GM19324 (cell line): ENCODE measurements at regions not wholly inside any gene's neighbourhood (a gene's known extent, or its start where the extent isn't known, plus 50 kb on each side); places are given as distances from the start of the nearest gene placed in this dataset.

Experiments
- ATAC-seq: cut with Tn5 transposase; IDR thresholded peaks from one replicate; pipeline ENCODE4 v1.9.1; 2021; ENCODE audit warnings: mild to moderate bottlenecking, moderate library complexity; ENCODE audit not compliant: unreplicated experiment, low FRiP score

DNA sequence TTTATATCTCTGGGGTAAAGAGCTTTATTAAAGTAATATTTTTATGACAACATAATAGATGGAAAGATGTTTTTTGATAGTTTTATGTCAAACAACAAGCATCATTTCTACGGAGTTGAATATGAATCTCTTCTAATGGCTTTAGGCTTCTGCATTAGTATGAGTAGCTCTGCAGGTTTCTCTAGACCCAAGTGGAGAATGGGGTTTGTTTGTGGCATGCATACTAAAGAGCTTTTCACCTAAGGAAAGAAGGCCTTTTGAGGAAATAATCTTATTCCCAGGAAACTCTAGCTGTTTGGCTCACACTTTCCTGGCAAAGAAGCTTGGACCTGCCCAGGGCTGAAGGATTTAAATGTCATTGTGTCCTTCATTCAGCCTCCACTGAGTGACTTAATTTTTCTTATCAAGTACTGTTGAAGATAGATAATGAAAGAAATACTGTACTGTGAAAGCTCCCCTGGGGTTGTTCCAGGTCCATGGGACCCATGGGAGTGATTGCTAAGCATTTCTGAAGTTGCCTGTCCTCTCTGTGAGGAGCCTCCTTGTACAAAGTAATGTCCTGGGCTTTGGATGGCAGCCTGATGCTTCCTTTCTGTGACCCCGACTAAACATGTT is 469.3 kb downstream of the LRIG3 start:
- no peak for ATAC-seq

DNA sequence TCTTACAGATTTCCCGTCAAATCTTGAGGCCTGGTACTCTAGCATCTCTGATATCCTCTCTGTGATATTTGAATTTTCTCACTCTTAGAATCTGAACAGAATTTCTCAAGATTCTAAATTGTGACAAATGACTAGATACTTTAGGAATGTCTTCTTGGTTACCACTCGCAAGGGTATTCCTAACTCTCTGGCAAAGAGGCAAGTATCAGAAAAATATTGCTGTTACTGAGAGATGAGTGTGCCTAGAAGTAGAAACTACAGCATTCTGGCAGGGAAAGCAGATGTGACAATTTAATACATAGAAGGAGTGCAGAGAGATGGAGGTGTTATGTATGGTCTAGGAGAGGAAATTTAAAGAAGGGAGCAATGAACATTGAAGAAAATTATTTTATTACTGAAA is 467.8 kb downstream of the LRIG3 start:
- ATAC-seq: no peak

DNA sequence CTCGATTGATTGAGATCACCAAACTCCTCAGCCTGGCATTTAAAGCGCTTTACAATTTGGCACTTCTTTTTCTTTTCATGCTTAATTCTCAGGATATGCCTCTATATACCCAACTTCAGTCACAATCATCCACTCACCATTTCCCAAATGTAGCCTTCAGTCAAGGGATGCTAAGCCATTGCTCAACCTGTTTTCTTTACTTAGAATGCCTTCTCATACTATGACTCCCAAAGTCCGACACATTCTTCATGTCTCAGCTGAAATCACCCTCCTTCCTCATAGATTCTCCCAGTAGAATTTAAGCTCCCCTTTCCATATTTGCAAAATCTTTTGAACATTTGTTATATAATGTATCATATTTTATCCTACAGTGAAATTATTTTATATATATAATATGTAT is 467.0 kb downstream of the LRIG3 start:
- no peak for ATAC-seq

DNA sequence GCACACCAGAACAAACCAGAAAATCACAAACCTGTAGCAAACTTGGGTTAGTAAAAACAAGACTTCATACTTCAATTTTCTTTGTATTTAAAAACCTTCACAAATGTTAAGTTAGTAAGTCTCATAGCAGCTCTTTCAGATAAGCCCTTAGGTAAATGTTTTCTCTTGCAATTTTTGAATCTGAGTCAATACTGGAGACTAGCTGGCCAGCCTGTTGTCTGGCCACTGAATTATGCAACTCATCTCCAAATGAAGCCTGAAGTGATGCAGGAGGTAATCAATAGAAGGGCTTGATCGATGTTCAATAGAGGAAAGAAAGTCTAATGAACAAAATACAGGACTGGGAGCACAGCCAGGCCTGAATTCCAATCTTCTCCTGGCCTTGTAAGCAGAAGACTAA is 465.2 kb downstream of the LRIG3 start:
- ATAC-seq: no peak

DNA sequence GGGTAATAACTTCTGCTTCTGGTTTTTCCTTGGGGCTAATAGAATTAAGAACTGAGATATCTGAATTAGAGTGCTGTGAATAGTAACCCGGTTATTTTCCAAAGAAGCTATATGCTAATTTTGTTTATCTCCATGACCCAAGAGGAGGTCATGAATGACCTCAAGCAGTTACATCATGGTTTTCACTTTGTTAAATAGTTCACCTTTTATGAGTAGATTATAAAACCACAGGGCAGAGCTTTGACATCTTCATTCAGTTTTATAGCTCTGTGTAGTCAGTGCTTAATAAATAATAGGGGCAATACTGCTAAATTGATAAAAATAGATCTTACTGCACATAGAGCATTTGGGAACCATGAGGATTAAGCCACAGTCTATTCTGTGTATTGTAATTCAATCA is 462.2 kb downstream of the LRIG3 start:
- no peak for ATAC-seq

DNA sequence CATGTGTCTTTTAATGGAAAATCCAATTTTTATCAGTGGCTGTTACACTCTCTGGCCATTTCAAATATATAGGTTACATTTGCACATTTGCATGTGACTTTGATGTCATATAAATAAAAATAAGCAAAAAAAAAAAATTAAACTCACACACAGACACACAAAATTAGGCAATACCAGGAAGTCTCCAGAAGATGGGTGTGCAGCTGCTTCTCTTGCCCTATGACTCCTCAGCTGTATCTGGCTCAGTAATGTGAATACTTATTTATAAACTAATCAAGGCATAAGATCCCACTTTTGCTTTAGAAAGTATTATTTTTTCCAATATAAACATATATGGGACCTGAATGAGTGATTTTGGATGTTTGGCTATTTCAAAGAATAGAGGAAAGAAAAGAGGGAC is 461.1 kb downstream of the LRIG3 start:
- ATAC-seq: no peak

DNA sequence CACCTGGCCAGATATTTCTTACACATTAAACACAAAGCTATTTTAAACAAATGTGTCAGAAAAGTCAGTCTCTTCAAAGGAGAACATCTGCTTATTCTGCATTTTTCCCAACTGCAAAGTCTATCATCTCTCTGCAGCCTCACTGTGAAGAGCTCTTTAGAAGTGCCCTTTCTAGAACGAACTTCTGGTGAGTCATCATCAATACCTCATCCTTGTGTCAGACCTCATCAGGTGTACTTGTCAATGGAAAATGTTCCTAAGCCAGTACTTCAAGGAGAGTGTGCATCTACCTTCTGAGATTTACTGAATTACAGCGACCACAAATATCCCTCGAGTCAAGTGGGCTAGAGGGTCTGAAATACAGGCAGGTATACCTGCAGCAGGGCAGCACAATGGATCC is 457.3 kb downstream of the LRIG3 start:
- no peak for ATAC-seq

DNA sequence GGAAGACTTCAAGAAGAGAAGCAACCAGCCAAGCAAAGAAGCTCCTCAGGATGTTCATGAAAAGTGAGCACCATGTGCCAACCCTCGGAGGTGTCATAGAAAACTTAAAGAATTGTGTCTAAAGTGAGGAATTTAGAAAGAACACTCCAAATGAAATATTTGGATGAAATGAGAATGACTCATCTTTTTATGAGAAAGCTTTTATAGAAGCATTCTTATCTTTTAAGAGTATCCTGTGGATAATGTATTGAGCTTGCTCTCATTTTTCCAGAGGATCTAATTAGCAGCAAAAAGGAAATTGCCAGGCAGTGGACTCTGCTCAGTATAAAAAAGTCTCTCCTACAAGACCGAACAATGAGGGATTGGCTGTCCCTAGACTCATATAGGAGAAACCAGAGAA is 454.9 kb downstream of the LRIG3 start:
- ATAC-seq: no peak

DNA sequence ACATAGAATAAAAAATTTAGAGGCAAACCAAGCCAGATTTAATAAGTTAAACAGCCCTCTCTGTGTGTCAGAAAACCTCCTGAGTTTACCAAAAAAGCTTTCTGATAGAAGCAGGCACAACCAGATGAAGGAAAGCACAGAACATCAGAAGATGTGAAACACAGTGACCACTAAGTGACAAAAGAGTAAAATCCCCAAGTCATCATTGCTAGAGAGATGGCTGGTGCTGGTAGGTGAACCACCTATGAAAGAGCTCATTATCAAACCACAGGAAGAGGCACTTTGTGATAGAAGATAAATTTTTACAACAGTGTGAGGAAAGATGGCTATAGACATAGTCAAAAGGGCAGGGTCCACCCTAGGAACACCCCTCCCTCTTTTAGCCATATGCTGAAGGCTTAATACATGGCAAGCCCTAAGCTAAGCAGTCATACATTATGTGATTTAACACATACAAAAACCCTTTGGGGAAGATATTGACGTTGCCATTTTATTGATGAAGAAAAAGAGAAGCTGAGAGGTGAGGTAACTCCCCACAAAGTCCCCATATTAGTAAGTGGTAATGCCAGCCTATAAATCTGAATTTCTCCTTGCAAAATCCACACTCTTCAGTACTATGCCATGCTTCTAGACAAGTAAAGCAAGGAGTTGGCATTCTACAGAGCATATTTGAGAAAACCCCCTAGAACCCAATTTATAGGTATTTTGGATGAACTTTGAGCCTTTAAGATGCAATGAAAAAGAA is 449.9 kb downstream of the LRIG3 start:
- no peak for ATAC-seq

DNA sequence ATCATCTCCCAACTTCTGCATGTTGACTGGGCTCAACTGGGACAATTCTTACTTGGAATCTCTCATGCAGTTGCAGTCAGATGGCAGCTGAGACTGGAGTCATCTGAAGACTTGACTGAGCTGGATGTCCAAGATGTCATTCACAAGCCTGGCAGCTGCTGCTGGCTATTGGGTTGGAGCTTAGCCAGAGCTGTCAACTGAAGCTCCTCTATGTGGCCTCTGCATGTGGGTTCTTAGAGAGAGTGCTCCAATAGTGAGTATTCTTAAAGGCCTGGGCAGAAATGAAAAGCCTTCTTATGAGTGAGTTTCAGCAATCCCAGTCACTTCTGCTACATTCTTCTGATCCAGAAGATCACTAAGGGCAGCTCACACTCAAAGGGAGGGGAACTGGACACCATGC is 440.9 kb downstream of the LRIG3 start:
- ATAC-seq: no peak

DNA sequence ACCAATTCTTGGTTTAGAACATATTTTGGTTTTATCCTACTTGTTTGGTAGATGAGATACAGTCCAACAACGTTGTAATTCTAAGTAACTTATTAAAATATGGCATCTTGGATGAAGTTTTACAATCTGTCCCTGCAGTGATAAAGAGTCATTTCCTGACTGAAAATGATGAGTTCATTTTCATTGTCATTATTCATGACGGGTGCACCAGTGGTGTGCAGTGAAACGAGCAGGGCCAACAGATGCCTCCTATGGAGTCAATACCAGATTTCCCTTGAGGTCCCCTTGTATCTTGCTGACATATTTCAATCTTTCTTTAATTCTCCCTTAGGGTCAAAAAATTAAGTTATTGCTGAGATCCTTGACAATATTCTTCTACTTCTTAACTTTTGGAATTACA is 438.5 kb downstream of the LRIG3 start:
- no peak for ATAC-seq

DNA sequence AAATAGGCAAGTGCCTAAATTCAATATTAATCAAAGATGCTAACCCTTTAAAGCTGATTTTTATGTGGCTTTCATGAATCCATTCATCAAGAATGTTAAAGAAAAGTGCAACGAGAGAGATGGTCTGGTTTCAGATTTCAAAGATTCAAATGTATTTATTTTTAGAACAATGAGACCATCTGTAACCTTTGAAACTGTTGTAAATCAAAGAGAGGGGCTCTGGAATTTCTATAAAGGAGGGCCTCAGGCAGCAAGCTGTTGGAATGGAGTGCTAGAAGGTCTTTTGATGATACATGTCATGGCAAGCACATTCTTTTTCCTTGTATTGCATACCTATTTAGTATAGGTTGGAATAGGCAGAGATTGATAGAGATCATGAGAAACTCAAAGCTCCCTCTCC is 433.0 kb downstream of the LRIG3 start:
- no peak for ATAC-seq

DNA sequence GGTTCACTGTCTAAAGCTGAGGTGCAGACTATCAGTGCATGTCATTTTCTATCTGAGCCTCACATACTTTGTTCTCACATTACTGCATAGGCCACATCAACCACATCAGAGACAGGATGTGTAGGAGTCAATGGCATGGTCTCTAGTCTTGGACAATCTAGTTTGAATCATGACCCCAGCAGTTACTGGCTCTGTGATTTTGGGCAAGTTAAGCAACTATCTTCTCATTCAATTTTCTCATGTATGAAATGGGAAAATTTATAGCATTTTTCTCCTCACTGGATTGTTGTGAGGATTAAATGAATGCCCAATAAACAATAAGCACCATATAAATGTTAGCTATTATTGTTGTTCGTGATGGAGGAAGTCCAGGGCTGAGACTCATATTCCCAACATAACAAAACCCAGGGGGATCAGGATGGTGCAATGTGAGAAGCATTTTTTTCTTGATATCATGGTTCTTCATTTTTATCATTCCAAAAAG is 432.6 kb downstream of the LRIG3 start:
- ATAC-seq: no peak

DNA sequence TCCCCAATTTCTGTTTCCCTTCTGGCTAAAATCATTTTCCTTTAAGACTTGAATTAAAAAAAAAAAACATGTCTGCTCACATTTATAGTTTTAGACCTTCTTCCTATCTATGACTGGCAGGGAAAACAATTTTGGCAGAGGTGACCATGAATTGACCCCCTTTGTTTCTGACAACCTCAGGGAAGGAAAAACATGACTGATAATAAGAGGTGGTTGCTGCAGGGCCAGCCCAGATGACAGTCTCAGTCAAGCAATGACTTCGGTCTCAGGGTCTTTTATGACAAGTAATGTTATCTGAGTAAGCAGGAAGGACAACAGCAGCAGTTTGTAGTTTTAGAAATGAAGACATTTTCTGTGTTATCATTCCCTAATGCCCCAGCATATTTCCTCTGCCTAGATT is 430.9 kb downstream of the LRIG3 start:
- no peak for ATAC-seq

DNA sequence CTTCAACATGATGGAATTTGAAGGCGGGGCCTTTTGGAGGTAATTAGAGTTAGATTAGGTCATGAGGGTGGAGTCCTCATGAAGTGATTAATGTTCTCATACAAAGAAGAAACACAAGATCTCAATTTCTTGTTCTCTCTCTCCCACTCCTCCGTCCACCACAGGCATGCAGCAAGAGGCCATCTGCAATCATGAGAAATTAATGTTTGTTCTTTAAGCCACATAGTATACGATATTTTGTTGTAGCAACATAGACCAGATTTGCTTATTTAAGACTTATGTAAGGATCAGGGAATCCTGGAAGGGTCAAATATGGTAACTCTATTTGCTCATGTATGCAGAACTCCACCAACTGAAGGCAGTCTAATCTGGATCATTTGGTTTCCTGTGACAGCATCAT is 429.0 kb downstream of the LRIG3 start:
- ATAC-seq: no peak

DNA sequence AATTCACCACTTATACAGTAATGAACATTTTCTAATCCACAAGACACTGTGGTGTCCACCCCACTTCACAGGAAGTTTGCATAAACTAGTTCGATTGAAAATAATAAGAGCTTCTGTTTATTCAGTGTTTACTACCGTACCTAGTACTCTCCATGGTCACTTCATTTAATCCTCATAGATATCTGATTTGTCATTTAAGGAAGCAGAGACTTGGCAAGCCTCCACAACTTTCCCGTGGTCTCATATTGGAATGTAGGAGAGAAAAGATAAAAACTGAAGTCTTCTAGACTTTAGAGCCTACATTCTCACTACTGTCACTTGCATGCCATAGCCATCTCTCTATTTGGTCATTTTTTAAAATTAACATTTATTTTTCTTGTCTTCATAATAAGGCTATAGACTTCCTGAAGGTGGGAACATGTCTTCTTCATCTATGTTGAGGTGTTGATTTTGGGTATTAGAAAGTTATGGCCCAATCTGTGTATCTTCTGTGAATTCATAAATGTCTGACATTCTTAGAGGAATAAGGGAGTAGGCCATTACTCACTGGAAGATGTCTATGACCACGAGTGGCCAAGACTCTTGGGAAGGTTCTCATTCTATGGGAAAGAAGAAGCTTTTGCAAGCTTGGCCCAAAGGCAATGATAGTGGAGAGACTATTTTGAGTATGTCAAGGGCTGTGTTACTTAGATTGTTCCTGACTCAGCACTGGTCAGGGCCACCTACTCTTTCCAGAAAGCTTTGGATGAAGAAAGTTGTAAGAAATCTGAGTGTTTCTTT is 423.7 kb downstream of the LRIG3 start:
- no peak for ATAC-seq

DNA sequence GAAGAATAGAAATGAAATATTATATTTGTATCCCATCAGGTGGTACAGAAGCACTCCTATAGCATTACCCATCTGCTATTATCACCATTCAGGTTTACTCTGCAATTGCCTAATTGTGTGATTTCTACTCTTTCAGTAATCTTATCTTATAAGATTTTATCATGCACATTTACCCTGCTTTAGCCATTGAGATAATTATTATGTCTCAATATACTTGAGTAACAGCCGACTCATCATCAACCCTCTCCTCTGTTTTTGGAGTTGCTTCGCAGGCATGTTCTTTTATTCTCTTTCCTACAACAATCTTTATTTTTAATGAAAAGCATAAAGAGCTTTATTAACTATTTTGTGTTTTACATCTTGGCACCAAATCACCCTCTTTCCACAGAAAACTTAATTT is 419.9 kb downstream of the LRIG3 start:
- ATAC-seq: no peak

DNA sequence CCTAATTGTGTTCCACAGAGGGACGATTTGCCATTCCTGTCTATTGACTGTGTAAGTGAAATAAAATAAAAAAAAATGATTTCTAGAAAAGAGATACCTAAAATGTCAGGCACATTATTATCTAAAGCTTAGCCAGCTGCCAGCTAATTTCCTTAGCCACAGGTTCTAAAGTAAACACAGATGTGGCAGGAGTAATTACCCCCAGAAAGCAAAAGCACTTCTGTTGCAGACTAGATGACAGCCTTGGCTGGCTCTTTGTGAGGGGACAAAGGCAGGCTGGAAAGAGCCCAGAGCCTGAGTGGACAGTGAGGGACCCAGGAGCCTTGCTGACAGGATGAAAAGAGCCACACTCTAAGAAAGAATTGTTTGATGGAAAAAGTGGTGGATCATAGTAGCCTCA is 418.1 kb downstream of the LRIG3 start:
- no peak for ATAC-seq

DNA sequence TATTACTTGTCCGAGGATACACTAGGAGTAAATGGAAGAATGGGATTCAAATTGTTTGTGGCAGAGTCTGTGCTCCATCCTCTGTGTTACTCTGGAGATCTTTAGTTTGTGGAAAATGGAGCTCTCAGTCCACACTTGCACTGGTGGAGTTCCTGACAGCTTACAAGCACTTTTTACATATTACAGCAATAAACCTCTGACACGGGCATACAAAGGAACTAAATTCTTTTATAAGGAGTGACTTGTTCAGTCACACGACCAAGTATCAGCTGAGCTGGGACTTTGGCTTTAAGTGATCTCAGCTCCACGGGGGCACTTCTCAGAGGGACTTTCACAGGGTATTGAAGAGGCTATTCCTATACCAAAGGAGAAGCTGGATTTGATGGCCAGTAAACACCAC is 417.5 kb downstream of the LRIG3 start:
- ATAC-seq: no peak

DNA sequence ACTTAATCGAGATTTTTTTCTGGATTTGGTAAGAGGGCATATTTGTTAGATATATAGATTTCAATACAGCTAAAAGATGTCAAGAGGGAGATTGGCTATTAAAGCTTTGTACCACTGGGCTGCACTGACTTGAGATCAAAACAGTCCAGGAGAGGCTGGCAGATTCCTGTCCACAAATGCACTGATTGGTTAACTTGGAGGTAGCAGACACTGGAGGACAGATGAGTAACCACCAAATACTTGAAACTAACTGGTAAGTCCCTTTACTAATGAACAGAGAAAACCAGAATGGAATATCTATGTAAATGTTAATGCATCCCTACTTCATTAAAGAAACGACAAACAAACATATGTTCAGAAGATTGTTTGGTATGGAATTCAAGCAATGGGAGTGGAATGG is 416.6 kb downstream of the LRIG3 start:
- no peak for ATAC-seq

DNA sequence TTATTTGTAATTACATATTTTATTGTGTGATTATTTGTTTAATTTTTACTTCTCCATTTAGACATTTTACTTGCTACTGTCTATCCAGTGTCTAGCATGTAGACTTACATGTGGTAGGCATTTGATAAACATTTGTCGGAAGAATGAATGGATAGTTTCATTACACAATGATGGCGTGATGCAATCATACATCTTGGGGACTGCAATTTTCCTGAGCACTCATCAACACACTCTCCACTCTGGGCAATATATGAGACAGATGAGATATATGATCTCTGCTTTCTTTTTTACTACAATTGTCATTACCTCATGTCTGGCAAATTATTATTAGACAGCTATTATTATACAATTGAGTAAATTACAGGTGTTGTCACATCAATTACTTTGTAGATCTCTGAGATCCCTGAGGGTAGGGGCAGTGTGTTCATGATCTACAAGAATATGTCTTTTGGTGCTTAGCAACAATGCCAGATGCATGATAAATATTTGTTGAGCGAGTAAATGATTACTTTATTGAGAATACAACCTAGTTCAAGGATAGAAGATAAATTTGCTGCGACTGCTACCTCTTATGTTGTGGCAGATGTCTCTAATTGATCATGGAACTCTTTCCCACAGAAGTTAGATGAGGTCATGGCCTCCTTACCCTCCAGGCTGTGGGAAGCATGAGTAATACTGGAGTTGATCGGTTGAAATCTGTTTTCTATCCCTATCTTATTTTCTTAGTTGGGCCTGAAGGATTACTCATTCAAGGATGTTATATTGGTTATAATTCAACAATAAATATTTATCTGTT is 416.0 kb downstream of the LRIG3 start:
- ATAC-seq: no peak
